ENCODE measurements at regions not wholly inside any gene's neighbourhood (a gene's known extent, or its start where the extent isn't known, plus 50 kb on each side); places are given as distances from the start of the nearest gene placed in this dataset.
"Not testable (repeated sequence)": the region's sequence is repeated elsewhere in the genome, so short reads cannot be mapped to it uniquely, and the experiment has no call there.

GRCh38 chr1:67524143-67525052 is 94.2 kb upstream of the SERBP1 start:
- H3K27ac ChIP-seq (ENCODE audit: low read depth, low read length) = no peak overlapping the region
- WGBS, 3 donors = 61 to 71% (median 62%) methylated on average over 7 of the region's 7 CpGs

DNA sequence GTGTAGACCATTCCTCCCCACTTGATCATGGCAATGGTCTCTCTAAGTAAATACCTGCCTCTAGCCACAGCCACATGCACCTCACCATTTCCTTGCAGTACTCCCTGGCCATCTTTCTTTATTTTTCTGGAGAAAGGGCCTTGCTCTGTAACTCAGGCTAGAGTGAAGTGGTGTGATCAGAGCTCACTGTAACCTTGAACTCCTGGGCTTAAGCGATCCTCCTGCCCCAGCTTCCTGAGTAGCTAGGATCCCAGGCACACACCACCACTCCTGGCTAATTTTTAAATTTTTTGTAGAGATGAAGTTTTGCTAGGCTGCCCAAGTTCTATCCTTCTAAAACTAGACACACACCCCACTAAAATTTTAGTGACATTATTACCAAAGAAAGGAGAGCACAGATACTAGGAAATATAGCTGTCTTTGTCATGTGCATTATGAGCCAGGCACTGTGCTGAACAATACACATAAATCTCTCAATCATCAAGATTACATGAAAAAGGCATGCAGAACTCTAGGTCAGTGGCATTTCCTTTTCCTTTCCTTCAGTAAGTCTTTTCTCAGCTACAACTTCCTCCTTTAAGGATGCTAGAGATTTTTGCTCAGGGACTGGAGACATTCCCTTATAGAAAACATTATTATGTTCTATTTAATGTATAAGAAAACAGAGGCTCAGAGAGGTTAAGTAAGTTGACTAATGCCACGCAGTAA is 95.0 kb upstream of the SERBP1 start:
- WGBS, 3 donors = 68 to 73% (median 72%) methylated on average over 2 of the region's 2 CpGs
- H3K27ac ChIP-seq (ENCODE audit: low read depth, low read length) = no peak overlapping the region

DNA sequence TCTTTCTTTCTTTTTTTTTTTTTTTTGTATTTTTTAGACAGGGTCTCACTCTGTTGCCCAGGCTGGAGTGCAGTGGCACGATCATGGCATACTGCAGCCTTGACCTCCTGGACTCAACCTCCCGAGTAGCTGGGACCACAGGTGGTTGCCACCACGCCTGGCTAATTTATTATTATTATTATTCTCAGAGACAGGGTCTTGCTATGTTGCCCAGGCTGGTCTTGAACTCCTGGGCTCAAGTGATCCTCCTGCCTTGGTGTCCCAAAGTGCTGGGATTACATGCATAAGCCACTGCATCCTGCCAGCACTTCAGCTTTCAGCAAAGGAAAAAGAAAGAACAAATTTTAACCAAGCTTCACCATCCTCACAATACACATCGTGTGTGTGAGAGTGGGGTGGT is 97.9 kb upstream of the SERBP1 start:
- 80 to 83% (median 82%) methylated on average over 4 of the region's 4 CpGs for WGBS, 3 donors

DNA sequence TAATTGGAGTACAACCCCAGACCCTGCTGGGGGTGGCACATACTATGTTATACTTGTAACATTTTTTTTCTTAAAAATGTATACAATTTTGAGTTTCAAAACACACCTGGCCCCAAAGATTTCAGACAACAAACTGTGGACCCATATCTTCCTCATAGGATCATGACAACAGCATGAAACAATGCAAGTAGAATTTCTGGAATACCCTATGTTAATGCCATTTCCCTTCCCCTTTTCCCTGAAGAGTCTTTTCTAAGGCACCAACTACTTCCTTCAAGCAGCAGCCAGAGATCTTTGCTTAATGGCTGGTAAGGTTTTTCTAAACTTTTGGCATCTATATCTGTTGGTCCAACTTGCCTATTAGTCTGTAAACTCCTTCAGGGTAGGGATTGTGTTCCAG is 99.9 kb upstream of the SERBP1 start:
- no peak overlapping the region for H3K27ac ChIP-seq (ENCODE audit: low read depth, low read length)

More for the DNA sequence above, 97.9 kb upstream of the SERBP1 start:
- no peak overlapping the region for H3K27ac ChIP-seq (ENCODE audit: low read depth, low read length)

- no peak overlapping the region for H3K27ac ChIP-seq (ENCODE audit: low read depth, low read length)
- 64 to 73% (median 72%) methylated on average over 7 of the region's 7 CpGs for WGBS, 3 donors
Measured at GRCh38 chr1:67532452-67533216, 102.4 kb upstream of the SERBP1 start.

GRCh38 chr1:67534627-67535065 is 104.4 kb upstream of the SERBP1 start:
- 71 to 90% (median 80%) methylated on average over 2 of the region's 2 CpGs for WGBS, 3 donors

GRCh38 chr1:67535474-67535873 is 105.3 kb upstream of the SERBP1 start:
- 1 to 2% (median 1%) methylated on average over 5 of the region's 5 CpGs for whole genome bisulfite sequencing, 3 donors
- H3K27ac ChIP-seq (ENCODE audit: low read depth, low read length) = no peak overlapping the region

More at GRCh38 chr1:67534627-67535065, 104.4 kb upstream of the SERBP1 start:
- H3K27ac ChIP-seq (ENCODE audit: low read depth, low read length) = no peak overlapping the region

- WGBS, 3 donors = 64 to 82% (median 68%) methylated on average over 9 of the region's 9 CpGs
- H3K27ac ChIP-seq (ENCODE audit: low read depth, low read length) = no peak overlapping the region
Measured at GRCh38 chr1:67536957-67537666, 106.9 kb upstream of the SERBP1 start.

DNA sequence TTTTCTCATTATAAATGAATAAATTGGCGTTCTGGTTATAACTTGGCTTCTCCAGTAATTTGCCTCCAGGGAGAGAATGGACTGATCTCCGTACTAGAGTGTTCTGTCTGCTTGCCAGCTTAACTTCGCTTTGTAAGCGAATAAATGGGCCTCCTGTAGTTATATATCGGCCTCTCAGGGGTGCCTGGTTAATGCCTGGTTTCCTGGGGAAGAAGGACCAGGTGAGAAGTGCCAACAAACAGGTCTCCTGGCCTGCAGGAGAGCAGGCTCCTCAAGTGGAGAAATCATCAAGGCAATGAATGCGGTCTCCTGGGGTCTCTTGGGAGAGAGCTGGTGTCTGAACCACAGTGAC is 107.4 kb upstream of the SERBP1 start:
- H3K27ac ChIP-seq (ENCODE audit: low read depth, low read length) = no peak overlapping the region

GRCh38 chr1:67540025-67540732 is 110.0 kb upstream of the SERBP1 start:
- H3K27ac ChIP-seq (ENCODE audit: low read depth, low read length) = no peak overlapping the region
- WGBS, 3 donors = 39 to 87% (median 80%) methylated on average over 9 of the region's 9 CpGs

More for the DNA sequence above, 107.4 kb upstream of the SERBP1 start:
- WGBS, 3 donors = 55 to 87% (median 65%) methylated on average over 6 of the region's 6 CpGs

GRCh38 chr1:67540733-67541125 is 110.5 kb upstream of the SERBP1 start:
- 83 to 100% (median 92%) methylated on average over 1 of the region's 1 CpG for WGBS, 3 donors
- no peak overlapping the region for H3K27ac ChIP-seq (ENCODE audit: low read depth, low read length)

- no peak overlapping the region for H3K27ac ChIP-seq (ENCODE audit: low read depth, low read length)
- 13 to 57% methylated on average over 2 of the region's 2 CpGs; no CpG with 5 or more reads in 1 of the 3 donors for WGBS, 3 donors
Measured at GRCh38 chr1:67542747-67543146, 112.5 kb upstream of the SERBP1 start.

DNA sequence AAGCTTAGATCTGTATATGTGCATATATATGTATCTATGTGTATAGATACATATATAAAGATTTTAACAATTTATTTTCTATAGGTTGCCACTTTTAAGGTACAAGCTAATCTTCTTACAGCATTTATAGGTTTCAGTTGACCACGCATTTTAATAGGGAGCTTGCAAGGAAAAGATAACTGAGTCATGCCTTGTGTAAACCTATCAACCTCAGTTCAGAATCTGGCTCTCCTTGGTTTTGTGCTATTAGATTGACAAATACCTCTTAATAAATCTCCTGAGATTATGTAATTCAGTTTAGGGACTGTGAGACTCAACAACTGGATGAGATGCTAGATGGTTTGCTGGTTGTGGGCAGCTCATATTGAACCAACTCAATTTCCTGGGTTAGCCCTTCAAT is 114.7 kb upstream of the SERBP1 start:
- 89 to 94% (median 90%) methylated on average over 1 of the region's 1 CpG for WGBS, 3 donors
- H3K27ac ChIP-seq (ENCODE audit: low read depth, low read length) = no peak overlapping the region

GRCh38 chr1:67545364-67545763 is 115.2 kb upstream of the SERBP1 start:
- H3K27ac ChIP-seq (ENCODE audit: low read depth, low read length) = no peak overlapping the region
- WGBS, 3 donors = 96 to 100% (median 98%) methylated on average over 1 of the region's 1 CpG

DNA sequence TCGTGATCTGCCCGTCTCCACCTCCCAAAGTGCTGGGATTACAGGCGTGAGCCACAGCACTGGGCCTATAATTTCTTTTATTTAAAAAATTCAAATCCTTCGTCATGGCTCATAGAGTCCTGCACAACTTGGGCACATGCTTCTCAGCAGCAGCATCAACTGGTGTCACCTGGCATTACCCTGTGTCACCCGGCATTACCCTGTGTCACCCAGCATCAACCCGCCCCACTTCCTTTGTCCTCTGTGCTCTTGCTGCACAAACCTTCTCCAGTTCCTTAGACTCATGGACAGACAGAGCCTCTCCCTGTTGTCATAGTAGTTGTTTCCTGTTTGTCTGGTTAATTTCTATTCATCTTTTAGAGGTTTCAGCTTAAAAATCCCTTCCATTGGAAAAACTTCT is 121.2 kb upstream of the SERBP1 start:
- no peak overlapping the region for H3K27ac ChIP-seq (ENCODE audit: low read depth, low read length)
- WGBS, 3 donors = 92 to 94% (median 92%) methylated on average over 6 of the region's 6 CpGs

DNA sequence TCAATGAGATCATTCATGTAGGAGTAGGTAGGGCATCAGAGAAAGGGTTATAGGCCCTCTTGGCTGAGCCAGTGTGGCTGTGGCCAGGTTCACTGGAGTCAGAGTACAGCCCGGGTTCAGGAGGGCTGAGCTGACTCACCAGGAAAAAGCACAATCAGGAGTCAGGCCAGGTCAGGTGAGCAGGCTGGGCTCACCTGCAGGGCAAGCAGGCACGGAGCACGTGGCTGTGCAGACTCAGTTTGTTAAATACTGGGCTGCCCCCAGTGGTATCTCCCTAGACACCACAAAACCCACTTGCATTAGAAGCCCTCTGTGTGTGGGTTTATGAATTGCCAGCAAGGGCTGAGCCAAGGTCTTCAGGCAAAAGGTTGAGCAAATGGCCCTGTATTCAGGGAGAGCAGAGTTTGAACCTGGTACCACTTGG is 122.1 kb upstream of the SERBP1 start:
- 36 to 87% (median 64%) methylated on average over 3 of the region's 3 CpGs for WGBS, 3 donors
- H3K27ac ChIP-seq (ENCODE audit: low read depth, low read length) = no peak overlapping the region

- not testable (repeated sequence) for H3K27ac ChIP-seq (ENCODE audit: low read depth, low read length)
- WGBS, 3 donors = 88 to 95% (median 94%) methylated on average over 5 of the region's 5 CpGs
Measured at GRCh38 chr1:67554204-67554603, 124.0 kb upstream of the SERBP1 start.

All from adipose tissue (tissue), 3 donors.